Erythroblast (primary cell): ENCODE measurements at regions not wholly inside any gene's neighbourhood (a gene's known extent, or its start where the extent isn't known, plus 50 kb on each side); places are given as distances from the start of the nearest gene placed in this dataset.

Source experiments
- GATA1 ChIP-seq: IDR thresholded peaks from 2 replicates; pipeline ENCODE4 v1.6.1; 2011; ENCODE audit warnings: low read depth, mild to moderate bottlenecking, control low read depth, low read length, moderate library complexity
- POLR2A ChIP-seq: IDR thresholded peaks from 2 replicates; pipeline ENCODE4 v1.6.1; 2011; ENCODE audit warnings: mild to moderate bottlenecking, low read length

DNA sequence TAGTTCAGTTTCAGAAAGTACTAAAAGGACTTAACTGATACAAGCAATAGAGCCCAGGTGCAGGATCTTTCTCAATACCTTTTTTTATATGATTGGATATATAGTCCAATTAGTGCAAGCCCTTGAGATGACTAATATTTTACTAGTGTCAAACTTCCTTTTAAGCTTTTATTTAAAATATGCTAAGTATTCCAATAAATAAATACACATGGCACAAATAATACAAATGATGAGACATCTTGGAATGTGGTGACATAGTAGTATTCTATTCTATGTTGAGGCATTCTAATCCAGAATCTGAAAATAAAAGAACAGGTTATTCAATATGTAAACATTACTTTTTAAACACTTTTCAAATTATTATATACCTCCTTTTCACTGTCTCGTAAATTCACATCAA is 670.0 kb downstream of the SI start:
- TF ChIP-seq POLR2A (no peak), GATA1 (no peak)
